Spinal cord (tissue), 9 donors: ENCODE measurements at regions not wholly inside any gene's neighbourhood (a gene's known extent, or its start where the extent isn't known, plus 50 kb on each side); places are given as distances from the start of the nearest gene placed in this dataset.

ENCODE experiments used
- DNase-seq, 6 donors: peaks; one replicate each; pipeline versions ENCODE4 v3.0.0 to v3.0.0-alpha.2; 2013 to 2015; ENCODE audit warnings: low spot score in 6 of 6, low read depth in 4 of 6
- H3K27ac ChIP-seq: one replicate; pipeline ENCODE4 v1.5.1; 2013; ENCODE audit warnings: low read depth, low read length, control low read depth
- H3K27me3 ChIP-seq: one replicate; pipeline ENCODE4 v1.6.1; 2013; ENCODE audit warnings: low read length; ENCODE audit not compliant: control insufficient read depth, insufficient read depth
- H3K36me3 ChIP-seq: one replicate; pipeline ENCODE4 v1.6.1; 2013; ENCODE audit warnings: low read length; ENCODE audit not compliant: control insufficient read depth, insufficient read depth
- H3K4me1 ChIP-seq: one replicate; pipeline ENCODE4 v1.6.1; 2013; ENCODE audit warnings: low read length; ENCODE audit not compliant: control insufficient read depth, insufficient read depth
- H3K4me3 ChIP-seq: one replicate; pipeline ENCODE4 v1.5.1; 2013; ENCODE audit warnings: low read depth, low read length, control low read depth
- H3K9me3 ChIP-seq: one replicate; pipeline ENCODE4 v1.6.1; 2013; ENCODE audit warnings: low read length; ENCODE audit not compliant: control insufficient read depth, insufficient read depth
- WGBS: methylation state at CpG from one replicate; pipeline ENCODE4 v1.1.5; 2013; ENCODE audit warnings: missing lambda C conversion rate; ENCODE audit not compliant: insufficient coverage; 5-methylcytosine and 5-hydroxymethylcytosine counted together
- donor health status: healthy.

- no peak for DNase-seq
- H3K27ac ChIP-seq = no peak overlapping the region
- H3K9me3 ChIP-seq = no peaks in the 10 kb centered on the region
- H3K27me3 ChIP-seq = no peaks in the 10 kb centered on the region
- H3K4me3 ChIP-seq = no peak overlapping the region
- H3K4me1 ChIP-seq = no peaks in the 10 kb centered on the region
- H3K36me3 ChIP-seq = no peaks in the 10 kb centered on the region
- WGBS = 58% methylated on average over 3 of the region's 4 CpGs
These were observed 94.3 kb downstream of the ELAPOR2 start for GRCh38 chr7:86964973-86965726.

DNA sequence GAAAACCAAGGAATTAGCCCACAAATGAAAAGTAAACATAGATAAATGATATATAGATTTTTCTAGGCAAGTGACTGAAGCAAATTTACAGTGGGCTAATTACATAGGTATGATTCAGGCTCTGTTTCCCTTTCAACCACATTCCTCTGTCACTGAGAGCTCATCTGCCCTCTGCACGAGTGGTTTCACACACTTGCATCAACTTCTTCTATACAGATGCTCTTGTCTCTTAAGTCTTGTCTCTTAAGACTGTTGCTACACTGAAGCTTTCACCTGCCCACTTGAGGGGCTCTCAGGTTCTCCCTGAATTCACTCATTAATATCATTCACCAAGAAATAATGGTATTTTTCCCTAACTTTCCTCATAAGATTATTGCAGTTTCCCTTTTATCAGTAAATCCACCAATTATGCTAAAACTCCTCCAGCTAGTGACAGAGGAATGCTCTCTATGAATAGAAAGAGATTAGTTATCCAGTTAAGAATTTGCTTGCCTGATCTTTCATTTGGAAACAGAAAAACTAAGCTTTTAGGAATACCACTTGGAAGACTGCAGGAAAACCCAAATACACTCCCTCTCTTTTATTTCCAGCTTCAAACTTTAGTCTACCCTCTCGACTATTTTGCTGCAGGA lies 95.7 kb downstream of the ELAPOR2 start:
- DNase-seq = no peak
- Histone ChIP-seq H3K4me3 (no peak overlapping the region), H3K9me3 (no peaks in the 10 kb centered on the region), H3K4me1 (no peaks in the 10 kb centered on the region), H3K27me3 (no peaks in the 10 kb centered on the region), H3K27ac (no peak overlapping the region), H3K36me3 (no peaks in the 10 kb centered on the region)
- 64% methylated on average over 1 of the region's 2 CpGs for WGBS

GRCh38 chr7:86962623-86963022 lies 96.8 kb downstream of the ELAPOR2 start:
- 50% methylated on average over 1 of the region's 3 CpGs for WGBS
- H3K27me3 ChIP-seq = no peaks in the 10 kb centered on the region
- no peak for DNase-seq

GRCh38 chr7:86961686-86962085 lies 97.8 kb downstream of the ELAPOR2 start:
- 100% methylated on average over 1 of the region's 1 CpG for WGBS

More at GRCh38 chr7:86962623-86963022, 96.8 kb downstream of the ELAPOR2 start:
- no peak overlapping the region for H3K27ac ChIP-seq
- no peak overlapping the region for H3K4me3 ChIP-seq
- H3K4me1 ChIP-seq = no peaks in the 10 kb centered on the region
- H3K36me3 ChIP-seq = no peaks in the 10 kb centered on the region
- H3K9me3 ChIP-seq = no peaks in the 10 kb centered on the region

DNA sequence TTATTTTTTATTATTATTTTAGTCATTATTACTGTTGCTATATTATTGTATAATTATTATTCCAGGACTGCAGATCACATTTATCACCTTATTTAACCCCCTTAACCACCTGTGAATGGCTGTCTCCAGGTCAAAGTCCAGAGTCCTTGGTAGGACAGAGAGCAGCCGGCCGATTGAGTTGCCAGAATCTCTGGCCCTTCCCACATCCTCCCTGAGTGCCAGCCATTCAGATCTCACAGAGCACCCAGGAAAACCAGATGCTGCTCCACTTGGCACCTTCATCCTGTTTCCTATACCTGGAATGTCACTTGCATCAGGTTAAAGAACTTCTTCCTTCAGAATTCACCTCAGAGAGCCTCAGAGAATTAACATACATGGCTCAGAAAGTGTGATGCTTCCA lies 101.1 kb downstream of the ELAPOR2 start:
- Histone ChIP-seq H3K27ac (no peak overlapping the region), H3K9me3 (no peaks in the 10 kb centered on the region), H3K4me1 (no peaks in the 10 kb centered on the region), H3K36me3 (no peaks in the 10 kb centered on the region), H3K27me3 (no peaks in the 10 kb centered on the region), H3K4me3 (no peak overlapping the region)
- no peak for DNase-seq
- WGBS = 90% methylated on average over 2 of the region's 2 CpGs

More at GRCh38 chr7:86961686-86962085, 97.8 kb downstream of the ELAPOR2 start:
- Histone ChIP-seq H3K27ac (no peak overlapping the region), H3K27me3 (no peaks in the 10 kb centered on the region), H3K4me1 (no peaks in the 10 kb centered on the region), H3K4me3 (no peak overlapping the region), H3K9me3 (no peaks in the 10 kb centered on the region), H3K36me3 (no peaks in the 10 kb centered on the region)
- no peak for DNase-seq

- Histone ChIP-seq H3K27me3 (no peaks in the 10 kb centered on the region), H3K4me1 (no peaks in the 10 kb centered on the region), H3K4me3 (no peak overlapping the region), H3K27ac (no peak overlapping the region), H3K36me3 (no peaks in the 10 kb centered on the region), H3K9me3 (no peaks in the 10 kb centered on the region)
- WGBS = 67% methylated on average over 1 of the region's 4 CpGs
- no peak for DNase-seq
These were observed 102.9 kb downstream of the ELAPOR2 start for GRCh38 chr7:86956567-86956966.

GRCh38 chr7:86955895-86956503 lies 103.5 kb downstream of the ELAPOR2 start:
- Histone ChIP-seq H3K9me3 (no peaks in the 10 kb centered on the region), H3K4me3 (no peak overlapping the region), H3K36me3 (no peaks in the 10 kb centered on the region), H3K4me1 (no peaks in the 10 kb centered on the region), H3K27ac (no peak overlapping the region), H3K27me3 (no peaks in the 10 kb centered on the region)
- no peak for DNase-seq
- WGBS = no CpG with 5 or more reads among the region's 1 CpG

DNA sequence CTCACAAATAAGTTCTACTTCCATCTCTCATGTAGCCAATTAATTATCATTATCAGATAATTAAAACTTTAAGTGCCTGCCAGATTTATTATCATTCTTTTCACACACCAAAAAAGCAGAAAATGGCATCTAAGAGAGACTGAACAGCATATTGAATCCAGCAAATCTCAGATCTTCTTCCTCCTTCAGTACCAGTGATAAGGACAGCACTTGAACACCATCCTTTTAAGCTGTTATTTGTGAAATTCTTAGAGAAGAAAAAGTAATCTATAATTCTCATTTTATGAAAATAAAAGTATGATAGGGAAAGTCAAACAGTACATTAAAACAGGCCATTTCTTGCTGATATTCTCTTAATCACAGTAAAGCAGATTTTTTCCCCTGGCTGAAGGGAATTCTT lies 104.5 kb downstream of the ELAPOR2 start:
- H3K9me3 ChIP-seq = no peaks in the 10 kb centered on the region

GRCh38 chr7:86953653-86954336 lies 105.7 kb downstream of the ELAPOR2 start:
- H3K4me3 ChIP-seq = no peak overlapping the region
- H3K27me3 ChIP-seq = no peaks in the 10 kb centered on the region
- peak in 1 of 6 donors; percentile 21 for DNase-seq
- peaks cover 3% of the 10 kb centered on the region for H3K4me1 ChIP-seq
- no CpG with 5 or more reads among the region's 3 CpGs for WGBS
- H3K36me3 ChIP-seq = peaks cover 3% of the 10 kb centered on the region
- H3K27ac ChIP-seq = no peak overlapping the region
- H3K9me3 ChIP-seq = no peaks in the 10 kb centered on the region

More for the DNA sequence above, 104.5 kb downstream of the ELAPOR2 start:
- Histone ChIP-seq H3K4me1 (no peaks in the 10 kb centered on the region), H3K27ac (no peak overlapping the region), H3K27me3 (no peaks in the 10 kb centered on the region), H3K4me3 (no peak overlapping the region), H3K36me3 (peaks cover 3% of the 10 kb centered on the region)
- no peak for DNase-seq
